Psoas muscle (tissue), 7 donors: ENCODE measurements at regions not wholly inside any gene's neighbourhood (a gene's known extent, or its start where the extent isn't known, plus 50 kb on each side); places are given as distances from the start of the nearest gene placed in this dataset.
"Not testable (repeated sequence)": the region's sequence is repeated elsewhere in the genome, so short reads cannot be mapped to it uniquely, and the experiment has no call there.

Experiments
- ATAC-seq, 4 donors: fragments of 200-7000 bp; cut with Tn5 transposase; one replicate each; pipeline ENCODE4 v1.9.1; 2020; ENCODE audit warnings: moderate library complexity in 3 of 4, mild to moderate bottlenecking in 2 of 4
- DNase-seq, 2 donors: peaks; one replicate each; pipeline ENCODE4 v3.0.0-alpha.2; 2020
- H3K27ac ChIP-seq: fragments of 200-600 bp; one replicate; pipeline ENCODE4 v1.8.0; 2022
- H3K27me3 ChIP-seq, 3 donors: fragments of 200-600 bp in 1 of 3; one replicate each; pipeline versions ENCODE4 v1.6.1 to v1.8.0; 2013 to 2022; ENCODE audit warnings: low read length in 2 of 3, mild to moderate bottlenecking in 2 of 3, moderate library complexity in 1 of 3; ENCODE audit not compliant: insufficient read depth in 3 of 3
- H3K36me3 ChIP-seq, 2 donors: fragments of 200-600 bp in 1 of 2; one replicate each; pipeline versions ENCODE4 v1.6.1 to v1.8.0; 2013 to 2022; ENCODE audit warnings: low read depth in 1 of 2, mild to moderate bottlenecking in 1 of 2, moderate library complexity in 1 of 2; ENCODE audit not compliant: insufficient read depth in 1 of 2
- H3K4me1 ChIP-seq: fragments of 200-600 bp; one replicate; pipeline ENCODE4 v1.8.0; 2022
- H3K4me3 ChIP-seq: fragments of 200-600 bp; one replicate; pipeline ENCODE4 v1.8.0; 2022; ENCODE audit warnings: mild to moderate bottlenecking
- H3K9me3 ChIP-seq: fragments of 200-600 bp; one replicate; pipeline ENCODE4 v1.8.0; 2022
- WGBS, 3 donors: extraction: QIAGEN DNeasy Blood & Tissue Kit; methylation state at CpG; one replicate each; pipeline versions ENCODE4 v1.1.6 to v1.1.7; 2013; 5-methylcytosine and 5-hydroxymethylcytosine counted together
- intact Hi-C, 2 donors: fragments of 100-400 bp; cut with DNase I; formaldehyde crosslinking; loops; one replicate each; pipeline versions ENCODE4 v1.11.0 to v1.14.2; 2022
- TF ChIP-seq, protein P1 (sequence below): fragments of 200-600 bp; IDR thresholded peaks from one replicate; pipeline ENCODE4 v1.8.0; 2022; ENCODE audit warnings: antibody characterized with exemption
- donor health status: healthy with polysubstance abuse.
- donor health status: DM: no; HTN: no; CAD: no; lungs with moderate emphysema.
- donor health status: Bipolar disorder and iron deficiency.
- donor health status: healthy.
- donor health status: DM: yes; HTN: yes; CAD: no.
- donor health status: DM: no; HTN: no; CAD: no.
- donor health status: DM: yes; HTN: yes; CAD: no.

DNA sequence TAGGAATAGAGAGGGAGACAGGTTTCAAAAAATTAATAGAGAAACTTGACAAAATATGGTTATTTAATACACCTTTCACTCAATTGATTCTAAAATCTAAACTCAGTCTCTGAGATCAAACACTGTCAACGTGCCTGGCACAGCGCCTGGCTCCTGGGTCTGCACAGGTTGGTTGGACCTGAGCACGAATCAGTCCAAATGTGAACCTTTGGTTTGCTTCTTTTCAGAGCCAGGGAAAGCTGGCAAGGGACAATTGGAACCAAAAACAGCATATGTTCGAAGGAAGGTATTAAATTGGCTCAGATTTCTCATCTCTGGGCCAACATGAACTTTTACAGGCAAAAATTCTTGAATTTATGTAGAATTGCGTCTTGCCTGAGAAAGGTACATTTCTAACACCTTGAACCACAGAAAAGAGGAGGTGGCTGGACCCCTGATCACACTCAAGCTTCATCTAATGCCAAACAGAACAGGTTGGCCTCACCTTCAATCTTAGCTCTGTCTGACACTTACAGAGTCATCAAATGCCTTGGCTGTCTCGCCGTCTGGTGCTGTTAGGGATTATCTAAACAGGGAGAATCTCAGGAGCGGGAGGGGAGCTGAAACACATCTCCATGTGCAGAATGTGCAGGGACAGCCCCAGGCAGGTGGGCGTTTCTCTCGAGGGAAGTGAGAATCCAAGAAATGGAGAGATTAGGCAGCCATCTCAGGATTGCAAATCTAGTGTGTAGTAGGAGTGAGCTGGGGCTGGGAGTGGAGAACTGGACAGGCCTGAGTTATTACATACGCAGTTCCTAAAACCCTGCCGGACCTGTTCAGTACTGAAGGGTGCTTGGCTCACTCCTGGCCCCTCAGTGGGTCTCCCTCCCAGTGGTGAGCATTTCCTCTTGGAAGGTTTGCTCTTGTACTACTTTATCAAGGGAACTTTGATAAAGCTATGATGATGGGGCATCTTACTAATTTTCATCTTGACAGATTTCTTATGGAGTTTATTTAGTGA lies 442.2 kb upstream of the B3GAT1 start:
- no peaks in the 10 kb centered on the region for H3K9me3 ChIP-seq

DNA sequence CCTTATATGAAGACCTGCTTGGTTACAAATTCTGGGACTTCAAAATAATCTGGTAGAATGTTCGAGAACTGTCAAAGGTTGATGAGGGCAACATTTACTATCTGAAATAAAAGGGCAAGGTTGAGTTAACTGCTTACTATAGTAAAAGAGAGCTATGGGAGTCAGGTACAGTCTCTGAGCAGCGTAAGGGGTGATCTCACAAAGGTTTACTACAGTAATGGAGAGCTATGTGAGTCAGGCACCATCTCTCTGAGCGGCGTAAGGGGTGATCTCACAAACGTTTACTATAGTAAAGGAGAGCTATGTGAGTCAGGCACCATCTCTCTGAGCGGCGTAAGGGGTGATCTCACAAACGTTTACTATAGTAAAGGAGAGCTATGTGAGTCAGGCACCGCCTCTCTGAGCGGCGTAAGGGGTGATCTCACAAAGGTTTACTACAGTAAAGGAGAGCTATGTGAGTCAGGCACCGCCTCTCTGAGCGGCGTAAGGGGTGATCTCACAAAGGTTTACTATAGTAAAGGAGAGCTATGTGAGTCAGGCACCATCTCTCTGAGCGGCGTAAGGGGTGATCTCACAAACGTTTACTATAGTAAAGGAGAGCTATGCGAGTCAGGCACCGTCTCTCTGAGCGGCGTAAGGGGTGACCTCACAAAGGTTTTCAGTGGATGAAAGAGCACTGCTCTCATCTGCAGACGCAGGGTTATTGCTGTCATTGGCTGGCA lies 439.6 kb upstream of the B3GAT1 start:
- ATAC-seq, H3K9me3 ChIP-seq, H3K4me3 ChIP-seq, intact Hi-C loops, H3K4me1 ChIP-seq, H3K36me3 ChIP-seq, H3K27me3 ChIP-seq, H3K27ac ChIP-seq, DNase-seq: not testable (repeated sequence)
- 59 to 75% (median 67%) methylated on average over 22 of the region's 22 CpGs for WGBS, 3 donors

More for the DNA sequence above, 442.2 kb upstream of the B3GAT1 start:
- no peak for ATAC-seq
- Histone ChIP-seq H3K4me1 (no peaks in the 10 kb centered on the region), H3K36me3 (no peaks in the 10 kb centered on the region), H3K27ac (no peak overlapping the region), H3K4me3 (no peak overlapping the region), H3K27me3 (peaks cover 0 to 3% (median 0%) of the 10 kb centered on the region in 3 donors)
- 61 to 71% (median 61%) methylated on average over 12 of the region's 12 CpGs for WGBS, 3 donors
- DNase-seq = no peak
- intact Hi-C loops = no loop called here
- TF ChIP-seq, protein P1, sequence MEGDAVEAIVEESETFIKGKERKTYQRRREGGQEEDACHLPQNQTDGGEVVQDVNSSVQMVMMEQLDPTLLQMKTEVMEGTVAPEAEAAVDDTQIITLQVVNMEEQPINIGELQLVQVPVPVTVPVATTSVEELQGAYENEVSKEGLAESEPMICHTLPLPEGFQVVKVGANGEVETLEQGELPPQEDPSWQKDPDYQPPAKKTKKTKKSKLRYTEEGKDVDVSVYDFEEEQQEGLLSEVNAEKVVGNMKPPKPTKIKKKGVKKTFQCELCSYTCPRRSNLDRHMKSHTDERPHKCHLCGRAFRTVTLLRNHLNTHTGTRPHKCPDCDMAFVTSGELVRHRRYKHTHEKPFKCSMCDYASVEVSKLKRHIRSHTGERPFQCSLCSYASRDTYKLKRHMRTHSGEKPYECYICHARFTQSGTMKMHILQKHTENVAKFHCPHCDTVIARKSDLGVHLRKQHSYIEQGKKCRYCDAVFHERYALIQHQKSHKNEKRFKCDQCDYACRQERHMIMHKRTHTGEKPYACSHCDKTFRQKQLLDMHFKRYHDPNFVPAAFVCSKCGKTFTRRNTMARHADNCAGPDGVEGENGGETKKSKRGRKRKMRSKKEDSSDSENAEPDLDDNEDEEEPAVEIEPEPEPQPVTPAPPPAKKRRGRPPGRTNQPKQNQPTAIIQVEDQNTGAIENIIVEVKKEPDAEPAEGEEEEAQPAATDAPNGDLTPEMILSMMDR = no peak

DNA sequence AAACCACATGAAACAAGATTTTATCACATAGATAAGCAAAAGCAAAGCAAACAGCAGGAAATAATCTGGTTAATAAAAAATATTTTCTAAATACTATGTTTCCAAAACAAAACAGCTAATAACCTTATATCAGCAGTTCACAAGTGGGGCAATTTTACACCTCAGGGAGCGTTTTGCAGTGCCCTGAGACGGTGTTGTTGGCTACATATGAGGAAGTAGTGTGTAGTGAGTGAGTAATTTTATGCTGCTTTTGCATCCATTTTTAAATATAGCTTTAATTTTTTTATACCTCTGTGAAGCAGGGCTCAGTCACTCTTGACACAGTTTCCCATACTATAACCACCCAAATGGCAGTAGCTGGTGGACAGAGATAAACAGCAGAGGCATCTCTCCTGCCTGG lies 438.5 kb upstream of the B3GAT1 start:
- Histone ChIP-seq H3K4me1 (no peaks in the 10 kb centered on the region), H3K36me3 (no peaks in the 10 kb centered on the region), H3K27me3 (peaks cover 0 to 1% (median 0%) of the 10 kb centered on the region in 3 donors), H3K4me3 (no peak overlapping the region), H3K9me3 (no peaks in the 10 kb centered on the region), H3K27ac (no peak overlapping the region)
- TF ChIP-seq, protein P1 = no peak
- intact Hi-C loops = no loop called here
- ATAC-seq (no peak), DNase-seq (no peak)
- 34 to 52% (median 45%) methylated on average over 2 of the region's 2 CpGs for WGBS, 3 donors

DNA sequence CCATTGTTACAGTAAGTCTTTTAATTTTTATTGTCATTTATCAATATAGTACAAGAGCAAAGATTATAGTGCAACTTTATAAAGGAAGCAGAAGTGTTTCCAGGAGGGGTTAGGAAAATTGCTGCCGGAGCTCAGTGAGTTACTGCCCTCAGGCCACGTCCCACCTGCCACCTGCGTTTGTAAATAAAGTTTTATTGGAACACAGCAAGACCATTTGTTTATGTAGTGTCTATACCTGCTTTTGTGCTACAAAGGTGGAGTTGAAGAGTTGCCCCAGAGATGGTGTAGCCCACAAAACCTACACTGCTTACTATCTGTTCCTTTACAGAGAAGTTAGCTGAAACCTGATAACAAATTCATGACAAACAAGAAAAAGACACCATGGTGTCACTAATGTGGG lies 437.8 kb upstream of the B3GAT1 start:
- DNase-seq (no peak), ATAC-seq (no peak)
- Histone ChIP-seq H3K36me3 (no peaks in the 10 kb centered on the region), H3K9me3 (no peaks in the 10 kb centered on the region), H3K4me3 (no peak overlapping the region), H3K27ac (no peak overlapping the region), H3K27me3 (peaks cover 0 to 1% (median 0%) of the 10 kb centered on the region in 3 donors), H3K4me1 (no peaks in the 10 kb centered on the region)
- TF ChIP-seq, protein P1 = no peak
- 75 to 83% (median 81%) methylated on average over 3 of the region's 3 CpGs for WGBS, 3 donors
- intact Hi-C loops = no loop called here
